Endothelial cell (in vitro differentiated cells): ENCODE measurements at regions not wholly inside any gene's neighbourhood (a gene's known extent, or its start where the extent isn't known, plus 50 kb on each side); places are given as distances from the start of the nearest gene placed in this dataset.

ENCODE experiments used
- DNase-seq: peaks from one replicate; pipeline ENCODE4 v3.0.0; 2021; ENCODE audit warnings: low spot score
- H3K27ac Mint-ChIP-seq: one replicate; pipeline ENCODE4 v1.8.0; 2021; ENCODE audit warnings: mixed read lengths, inconsistent platforms; ENCODE audit not compliant: unreplicated experiment
- H3K27me3 Mint-ChIP-seq: one replicate; pipeline ENCODE4 v1.8.0; 2021; ENCODE audit warnings: mild to moderate bottlenecking, moderate library complexity, mixed read lengths, inconsistent platforms; ENCODE audit not compliant: unreplicated experiment
- H3K36me3 Mint-ChIP-seq: one replicate; pipeline ENCODE4 v1.8.0; 2021; ENCODE audit warnings: mild to moderate bottlenecking, low read depth, mixed read lengths, inconsistent platforms; ENCODE audit not compliant: unreplicated experiment
- H3K4me1 Mint-ChIP-seq: one replicate; pipeline ENCODE4 v1.8.0; 2021; ENCODE audit warnings: mild to moderate bottlenecking, mixed read lengths, inconsistent platforms; ENCODE audit not compliant: unreplicated experiment
- H3K4me3 Mint-ChIP-seq: one replicate; pipeline ENCODE4 v1.8.0; 2021; ENCODE audit warnings: mild to moderate bottlenecking, mixed read lengths, inconsistent platforms; ENCODE audit not compliant: unreplicated experiment
- H3K9me3 Mint-ChIP-seq: one replicate; pipeline ENCODE4 v1.8.0; 2021; ENCODE audit warnings: mixed read lengths, inconsistent platforms; ENCODE audit not compliant: unreplicated experiment
- TF ChIP-seq, protein P1 (sequence below): fragments of 200-600 bp; sonication (generic); IDR thresholded peaks from one replicate; pipeline ENCODE4 v1.5.0; 2021; ENCODE audit warnings: antibody characterized with exemption; ENCODE audit not compliant: unreplicated experiment

DNA sequence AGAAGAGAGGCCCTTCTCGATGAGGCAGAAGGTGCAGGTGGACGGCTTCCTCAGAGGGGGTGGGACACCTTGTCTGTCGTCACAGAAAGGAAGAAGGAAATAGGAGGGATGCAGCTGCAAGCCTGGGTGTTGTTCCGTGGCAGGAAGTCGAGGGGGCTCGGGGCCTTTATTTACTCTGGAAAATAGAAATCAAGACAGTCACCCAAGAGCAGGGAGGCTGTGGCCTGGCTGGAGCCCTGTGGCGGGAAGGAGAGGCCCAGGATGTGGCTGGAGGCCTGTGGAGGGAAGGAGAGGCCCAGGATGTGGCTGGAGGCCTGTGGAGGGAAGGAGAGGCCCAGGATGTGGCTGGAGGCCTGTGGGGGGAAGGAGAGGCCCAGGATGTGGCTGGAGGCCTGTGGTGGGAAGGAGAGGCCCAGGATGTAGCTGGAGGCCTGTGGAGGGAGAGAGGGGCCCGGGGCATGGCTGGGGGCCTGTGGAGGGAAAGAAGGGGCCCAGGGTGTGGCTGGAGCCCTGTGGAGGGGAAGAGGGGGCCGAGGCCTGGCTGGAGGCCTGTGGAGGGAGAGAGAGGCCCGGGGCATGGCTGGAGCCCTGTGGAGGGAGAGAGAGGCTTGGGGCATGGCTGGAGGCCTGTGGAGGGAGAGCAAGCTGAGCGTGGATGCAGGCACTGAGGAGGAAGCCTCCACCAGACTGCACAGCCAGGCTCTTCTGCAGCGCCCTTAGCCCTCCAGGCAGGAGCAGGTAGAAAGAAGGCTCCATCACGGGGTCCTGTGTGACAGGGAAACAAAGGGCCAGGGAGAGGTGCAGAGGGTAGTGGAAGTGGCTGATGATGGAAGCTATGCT, 97.3 kb upstream of the SFMBT2 start:
- TF ChIP-seq, protein P1, sequence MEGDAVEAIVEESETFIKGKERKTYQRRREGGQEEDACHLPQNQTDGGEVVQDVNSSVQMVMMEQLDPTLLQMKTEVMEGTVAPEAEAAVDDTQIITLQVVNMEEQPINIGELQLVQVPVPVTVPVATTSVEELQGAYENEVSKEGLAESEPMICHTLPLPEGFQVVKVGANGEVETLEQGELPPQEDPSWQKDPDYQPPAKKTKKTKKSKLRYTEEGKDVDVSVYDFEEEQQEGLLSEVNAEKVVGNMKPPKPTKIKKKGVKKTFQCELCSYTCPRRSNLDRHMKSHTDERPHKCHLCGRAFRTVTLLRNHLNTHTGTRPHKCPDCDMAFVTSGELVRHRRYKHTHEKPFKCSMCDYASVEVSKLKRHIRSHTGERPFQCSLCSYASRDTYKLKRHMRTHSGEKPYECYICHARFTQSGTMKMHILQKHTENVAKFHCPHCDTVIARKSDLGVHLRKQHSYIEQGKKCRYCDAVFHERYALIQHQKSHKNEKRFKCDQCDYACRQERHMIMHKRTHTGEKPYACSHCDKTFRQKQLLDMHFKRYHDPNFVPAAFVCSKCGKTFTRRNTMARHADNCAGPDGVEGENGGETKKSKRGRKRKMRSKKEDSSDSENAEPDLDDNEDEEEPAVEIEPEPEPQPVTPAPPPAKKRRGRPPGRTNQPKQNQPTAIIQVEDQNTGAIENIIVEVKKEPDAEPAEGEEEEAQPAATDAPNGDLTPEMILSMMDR, result no peak
- Mint-ChIP-seq H3K27me3 (peaks cover 9% of the 10 kb centered on the region), H3K36me3 (peaks cover 17% of the 10 kb centered on the region), H3K9me3 (peaks cover 14% of the 10 kb centered on the region), H3K27ac (no peak overlapping the region), H3K4me1 (peaks cover 17% of the 10 kb centered on the region), H3K4me3 (no peak overlapping the region)
- no peak for DNase-seq

DNA sequence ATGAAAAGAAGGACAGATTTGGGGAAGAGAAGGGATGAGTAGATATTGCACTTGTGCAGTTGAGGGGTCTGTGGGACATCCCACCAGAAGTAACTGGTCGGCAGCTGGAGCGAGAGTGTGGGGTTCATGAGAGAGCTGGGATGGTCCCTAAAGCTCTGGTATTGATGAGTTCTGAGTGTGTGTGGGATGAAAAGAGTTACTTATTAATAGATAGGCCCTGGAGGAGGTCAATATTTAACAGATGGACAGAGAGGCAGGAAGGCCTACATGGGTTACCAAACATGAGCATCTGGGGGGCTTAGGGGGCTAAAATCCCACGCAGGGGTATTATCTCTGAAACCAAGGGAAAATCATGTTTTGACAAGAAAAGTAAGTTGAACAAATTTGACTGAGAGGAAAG, 95.7 kb upstream of the SFMBT2 start:
- Mint-ChIP-seq H3K36me3 (peaks cover 17% of the 10 kb centered on the region), H3K4me3 (peak overlapping the region; percentile 19), H3K4me1 (peaks cover 17% of the 10 kb centered on the region), H3K27ac (no peak overlapping the region), H3K9me3 (peaks cover 14% of the 10 kb centered on the region), H3K27me3 (peaks cover 12% of the 10 kb centered on the region)
- DNase-seq, result no peak
- TF ChIP-seq, protein P1, result no peak

DNA sequence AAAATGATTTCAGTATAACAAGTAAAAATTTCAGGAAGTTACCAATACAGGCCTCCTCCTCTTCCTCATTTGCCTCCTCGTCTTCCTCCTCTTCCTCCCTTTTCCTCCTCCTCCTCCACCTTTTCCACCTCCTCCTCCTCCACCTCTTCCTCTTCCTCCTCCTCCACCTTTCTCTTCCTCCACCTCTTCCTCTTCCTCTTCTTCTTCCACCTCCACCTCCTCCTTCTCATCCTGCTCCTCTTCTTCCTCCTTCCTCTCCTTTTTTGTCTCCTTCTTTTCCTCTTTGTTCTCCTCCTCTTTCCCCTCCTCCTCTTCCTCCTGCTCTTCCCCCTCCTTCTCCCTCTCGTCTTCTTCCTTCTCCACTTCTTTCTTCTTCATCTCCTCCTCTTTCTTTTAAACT, 94.4 kb upstream of the SFMBT2 start:
- Mint-ChIP-seq H3K27me3 (peaks cover 15% of the 10 kb centered on the region), H3K36me3 (peaks cover 17% of the 10 kb centered on the region), H3K27ac (no peak overlapping the region), H3K9me3 (peaks cover 9% of the 10 kb centered on the region), H3K4me1 (peaks cover 17% of the 10 kb centered on the region), H3K4me3 (no peak overlapping the region)
- DNase-seq, result no peak
- TF ChIP-seq, protein P1, result no peak

DNA sequence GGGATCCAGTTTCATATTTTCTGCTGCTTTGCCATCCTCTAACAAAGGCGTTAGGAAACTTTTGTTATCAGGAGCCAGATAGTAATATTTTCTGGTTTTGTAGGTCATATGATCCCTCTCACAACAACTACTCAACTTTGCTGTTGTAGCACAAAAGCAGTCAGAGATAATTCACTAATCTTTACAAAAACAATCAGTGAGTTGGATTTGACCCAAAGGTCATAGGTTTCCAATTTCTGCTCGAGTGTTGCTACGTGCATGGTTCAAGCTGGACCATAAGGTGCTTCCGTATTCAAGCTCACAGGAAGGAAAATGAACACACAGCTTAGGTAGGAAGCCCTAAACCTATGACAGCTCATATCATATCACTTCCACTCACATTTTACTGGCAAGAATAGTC, 92.4 kb upstream of the SFMBT2 start:
- H3K4me3 Mint-ChIP-seq, result no peak overlapping the region
- TF ChIP-seq, protein P1, result no peak
- H3K27me3 Mint-ChIP-seq, result peaks cover 13% of the 10 kb centered on the region
- no peak for DNase-seq
- H3K4me1 Mint-ChIP-seq, result peaks cover 11% of the 10 kb centered on the region
- H3K9me3 Mint-ChIP-seq, result no peaks in the 10 kb centered on the region
- H3K27ac Mint-ChIP-seq, result no peak overlapping the region
- H3K36me3 Mint-ChIP-seq, result peaks cover 8% of the 10 kb centered on the region

DNA sequence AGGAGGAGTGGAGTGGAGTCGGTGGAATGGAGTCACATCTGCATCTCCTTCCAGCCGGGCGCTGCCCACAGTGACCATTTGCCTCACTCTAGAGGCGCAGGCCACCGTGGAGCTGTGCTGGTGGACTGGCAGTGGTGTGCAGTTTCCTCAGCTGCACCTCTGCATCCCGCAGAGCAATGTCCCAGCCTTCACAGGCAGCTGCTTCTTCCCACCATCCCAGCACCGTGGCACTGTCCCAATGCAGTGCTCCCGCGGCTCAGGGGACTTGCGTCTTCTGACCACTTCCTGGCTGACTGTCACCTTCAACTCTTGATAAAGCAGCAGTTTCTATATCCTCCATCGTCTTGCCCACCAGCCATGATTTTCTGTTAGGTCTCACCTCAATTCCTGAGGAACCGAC, 90.3 kb upstream of the SFMBT2 start:
- H3K4me3 Mint-ChIP-seq, result no peak overlapping the region
- no peaks in the 10 kb centered on the region for H3K36me3 Mint-ChIP-seq
- TF ChIP-seq, protein P1, result no peak
- DNase-seq, result no peak
- peaks cover 7% of the 10 kb centered on the region for H3K27me3 Mint-ChIP-seq
- H3K27ac Mint-ChIP-seq, result no peak overlapping the region
- no peaks in the 10 kb centered on the region for H3K9me3 Mint-ChIP-seq
- peaks cover 3% of the 10 kb centered on the region for H3K4me1 Mint-ChIP-seq
